GM18508 (cell line): ENCODE measurements at regions not wholly inside any gene's neighbourhood (a gene's known extent, or its start where the extent isn't known, plus 50 kb on each side); places are given as distances from the start of the nearest gene placed in this dataset.
"Not testable (repeated sequence)": the region's sequence is repeated elsewhere in the genome, so short reads cannot be mapped to it uniquely, and the experiment has no call there.

Experiments
- ATAC-seq: cut with Tn5 transposase; IDR thresholded peaks from one replicate; pipeline ENCODE4 v1.9.1; 2021; ENCODE audit warnings: moderate number of reproducible peaks; ENCODE audit not compliant: insufficient read depth, unreplicated experiment

DNA sequence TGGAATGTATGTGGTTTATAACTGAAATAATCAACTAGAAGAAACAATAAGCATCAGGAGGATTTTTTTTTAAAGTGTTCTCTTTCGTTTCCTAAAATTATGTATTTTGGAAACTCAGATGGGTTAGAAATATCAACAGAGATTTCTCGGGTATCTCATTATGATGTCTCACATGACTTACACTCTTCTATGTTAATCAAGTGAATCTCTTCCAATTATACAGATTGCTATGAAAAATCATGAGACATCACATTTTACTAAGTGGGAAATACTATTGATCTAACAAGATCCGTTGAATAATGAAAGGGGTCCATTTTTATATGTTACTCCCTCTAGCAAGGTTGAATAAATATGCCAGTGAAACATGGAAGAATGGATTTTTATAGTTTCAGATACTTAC lies 54.7 kb upstream of the NRIP1 start:
- no peak for ATAC-seq

DNA sequence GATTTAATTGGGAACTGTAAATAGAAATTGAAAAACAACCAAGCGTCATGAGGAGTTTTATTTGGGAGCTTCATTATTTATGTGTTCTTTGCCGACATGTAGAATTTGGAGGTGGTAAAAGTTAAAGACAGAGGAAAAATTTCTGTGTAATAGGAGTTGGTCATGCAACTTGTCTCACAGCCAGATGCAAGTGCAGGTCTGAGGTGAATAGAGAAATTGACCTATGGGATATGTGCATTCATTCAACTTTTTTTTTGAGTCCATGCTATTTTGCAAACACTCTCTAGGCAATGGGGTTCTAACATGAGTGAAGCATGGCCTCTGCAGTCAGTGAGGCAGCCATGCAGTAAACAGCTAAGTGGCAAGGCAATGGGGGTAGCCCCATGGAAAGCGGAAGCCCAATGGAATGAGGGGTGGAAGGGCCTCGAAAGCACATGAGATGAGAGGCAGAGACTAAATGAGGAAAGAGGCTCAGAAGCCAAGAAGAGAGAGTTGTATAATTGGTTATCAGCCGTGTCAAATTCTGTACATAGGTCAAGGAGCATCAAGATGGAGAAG lies 56.4 kb upstream of the NRIP1 start:
- no peak for ATAC-seq

DNA sequence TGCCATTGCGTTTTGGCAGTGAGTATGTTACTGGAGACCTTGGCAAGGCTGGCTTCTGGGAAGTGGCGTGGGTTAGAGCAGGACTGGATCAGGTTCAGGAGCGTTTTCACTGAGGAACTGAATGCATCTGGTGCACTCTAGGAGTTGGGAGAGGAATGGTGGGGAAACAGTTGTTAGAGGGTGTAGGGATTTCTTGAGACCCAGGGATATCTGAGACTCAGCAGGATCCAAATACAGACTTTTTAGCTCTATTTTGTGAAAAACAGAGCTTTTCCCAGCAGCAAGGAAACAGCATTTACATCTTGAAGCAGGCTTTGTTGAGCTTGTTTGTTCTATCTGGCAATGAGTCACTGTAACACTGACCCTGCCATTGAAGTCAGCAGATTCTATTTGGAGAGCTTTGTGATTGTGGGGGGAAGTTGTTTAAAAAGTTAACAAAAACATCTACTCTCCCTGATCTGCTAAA lies 56.9 kb upstream of the NRIP1 start:
- no peak for ATAC-seq

DNA sequence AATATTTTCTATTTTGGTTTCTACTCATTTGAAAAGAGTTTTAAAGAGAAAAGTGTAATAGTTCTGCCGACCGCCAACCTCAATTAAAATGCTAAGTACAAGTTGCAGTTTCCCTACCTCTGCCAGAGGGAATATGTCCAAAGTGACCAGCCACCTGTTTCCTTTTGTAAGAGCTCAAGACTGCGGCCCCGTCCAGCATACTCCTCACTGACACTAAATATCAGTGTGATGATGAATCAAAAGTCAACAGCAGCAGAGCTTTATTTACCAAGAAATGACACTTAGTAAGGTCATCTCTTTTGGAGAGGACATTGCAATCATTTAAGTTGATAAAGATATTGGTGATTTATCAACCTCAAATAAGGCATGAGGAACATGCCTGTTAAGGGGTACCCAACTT lies 57.4 kb upstream of the NRIP1 start:
- ATAC-seq = no peak

DNA sequence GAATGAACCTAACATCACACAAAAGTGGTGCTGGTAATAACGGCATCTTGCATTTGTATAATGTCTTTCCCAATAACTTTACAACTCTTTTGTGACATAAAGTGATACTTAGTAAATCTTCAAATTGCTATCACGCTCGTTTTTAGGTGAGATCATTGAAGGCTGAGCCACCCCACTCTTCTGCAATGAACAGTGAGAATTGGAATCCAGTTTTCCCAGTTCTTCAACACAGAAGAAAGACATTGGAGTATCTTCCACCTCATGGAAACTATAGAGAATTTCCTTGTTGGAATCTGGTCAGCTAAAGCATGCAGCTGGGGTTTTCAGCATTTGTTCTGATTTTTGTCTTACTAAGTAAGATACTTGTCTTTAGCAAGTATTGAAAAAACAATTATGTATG lies 59.9 kb upstream of the NRIP1 start:
- no peak for ATAC-seq

DNA sequence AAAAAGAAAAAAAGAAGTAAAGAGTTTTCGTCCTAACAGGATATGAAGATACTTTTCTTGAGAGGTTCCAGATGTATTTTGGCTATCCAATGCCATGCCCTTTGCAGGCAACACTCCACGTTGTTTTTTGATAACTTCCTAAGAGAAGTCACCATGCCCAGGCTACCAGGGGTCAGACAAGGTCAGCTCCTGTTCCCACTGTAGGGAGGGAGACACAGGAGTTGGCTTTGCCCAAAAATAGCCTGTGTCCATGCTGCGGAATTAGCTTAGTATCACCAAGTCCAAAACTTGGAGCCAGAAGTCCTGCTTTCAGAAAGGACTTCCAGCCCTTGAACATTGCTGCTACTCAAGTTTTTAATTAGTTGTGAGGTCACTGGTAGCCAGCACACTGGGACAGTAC lies 62.1 kb upstream of the NRIP1 start:
- ATAC-seq = no peak

DNA sequence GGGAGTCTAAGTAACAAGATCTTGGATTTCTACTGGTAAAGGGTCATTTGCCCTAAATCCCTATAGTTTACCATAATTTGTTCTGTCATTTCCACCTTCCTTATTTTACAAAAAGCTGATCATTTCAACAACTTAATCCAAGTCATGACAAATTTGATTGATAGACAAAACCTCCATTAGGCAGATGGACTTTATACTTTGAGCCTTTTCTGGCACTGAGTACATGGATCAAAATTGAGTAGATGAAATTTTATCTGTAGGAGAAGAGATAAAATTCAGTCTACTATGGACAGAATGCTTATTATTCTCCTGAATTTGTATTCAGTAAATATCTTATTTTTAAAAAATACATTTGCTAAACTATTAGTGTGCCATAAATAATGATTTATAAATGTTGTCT lies 62.6 kb upstream of the NRIP1 start:
- no peak for ATAC-seq

DNA sequence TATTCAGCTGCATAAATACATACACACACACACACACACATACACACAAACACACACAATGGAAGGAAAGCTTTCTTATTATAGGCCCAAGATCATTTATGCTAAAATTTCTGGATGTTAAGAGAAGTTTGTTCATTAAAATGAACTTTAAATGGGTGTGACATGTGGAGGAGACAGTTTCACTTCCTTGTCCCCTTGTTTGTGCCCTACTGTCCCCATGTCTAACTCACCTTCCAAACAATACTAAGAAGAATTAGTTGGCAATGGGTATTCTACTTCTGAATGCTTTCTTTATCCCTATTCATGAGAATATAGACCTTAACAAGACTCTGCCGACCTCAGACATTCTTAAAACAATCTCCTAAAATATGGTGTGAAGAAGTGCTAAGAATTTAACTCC lies 63.5 kb upstream of the NRIP1 start:
- ATAC-seq = no peak

DNA sequence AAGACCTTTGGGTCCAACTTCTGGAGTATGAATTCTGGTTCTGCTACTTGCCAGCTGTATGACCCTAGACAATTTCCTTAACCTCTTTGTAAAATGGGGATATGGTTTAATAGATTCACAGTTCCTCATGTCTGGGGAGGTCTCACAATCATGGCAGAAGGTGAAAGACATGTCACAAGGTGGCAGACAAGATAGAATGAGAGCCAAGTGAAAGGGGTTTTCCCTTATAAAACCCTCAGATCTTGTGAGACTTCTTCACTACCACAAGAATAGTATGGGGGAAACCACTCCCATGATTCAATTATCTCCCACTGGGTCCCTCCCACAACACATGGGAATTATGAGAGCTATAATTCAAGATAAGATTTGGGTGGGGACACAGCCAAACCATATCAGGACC lies 63.9 kb upstream of the NRIP1 start:
- not testable (repeated sequence) for ATAC-seq

DNA sequence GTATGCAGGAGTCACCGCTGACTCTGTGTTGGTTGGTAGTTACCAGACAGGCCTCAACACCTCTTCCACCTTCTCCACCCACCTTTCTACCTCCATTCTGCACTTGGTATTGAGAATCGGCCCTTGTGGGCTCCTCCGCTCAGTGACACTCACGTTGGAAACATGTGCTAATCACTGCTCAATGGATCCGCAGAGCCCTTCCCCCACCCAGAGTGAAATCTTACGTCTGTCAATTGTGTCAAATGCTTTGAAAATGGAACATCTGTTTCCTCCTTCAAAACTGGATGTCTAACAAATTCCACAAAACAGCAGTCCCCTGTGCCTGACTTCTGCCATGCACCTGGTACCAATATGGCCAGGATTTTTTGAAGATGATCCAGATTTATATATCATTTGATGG lies 65.5 kb upstream of the NRIP1 start:
- no peak for ATAC-seq

DNA sequence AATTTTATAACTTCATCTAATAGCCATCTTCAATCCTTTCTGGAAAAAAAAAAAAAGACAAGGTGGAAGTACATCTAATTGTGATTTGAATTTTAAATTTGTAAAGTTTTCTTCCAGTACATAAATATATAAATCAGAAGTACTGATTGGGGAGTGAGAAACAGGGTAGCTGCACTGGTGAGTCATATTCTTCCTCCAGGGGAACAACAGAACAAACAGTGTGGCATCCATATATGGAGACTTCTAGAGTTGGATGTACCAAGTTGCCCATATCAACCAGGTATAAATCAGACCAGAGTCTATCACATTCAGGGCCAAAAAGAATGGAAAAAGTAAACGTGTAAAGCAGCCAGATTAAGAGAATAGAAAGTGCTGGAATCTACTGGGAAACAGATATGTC lies 66.0 kb upstream of the NRIP1 start:
- no peak for ATAC-seq

DNA sequence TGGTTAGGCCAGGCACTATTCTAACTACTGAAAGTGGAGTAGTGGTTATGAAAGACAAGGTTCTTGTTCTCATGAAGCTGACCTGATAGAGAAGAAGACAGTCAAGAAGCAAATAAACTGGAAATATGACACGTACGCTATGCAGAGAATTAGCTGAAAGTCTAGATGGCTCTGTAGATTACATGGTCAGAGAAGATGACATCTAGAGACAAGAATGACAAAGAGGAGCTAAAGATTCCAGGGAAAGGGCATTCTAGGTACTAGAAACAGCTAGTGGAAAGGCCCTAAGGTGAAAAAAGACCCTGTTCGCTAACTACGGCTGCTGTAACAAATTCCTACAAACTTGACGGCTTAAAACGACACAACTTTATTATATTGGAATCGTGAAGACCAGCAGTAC lies 68.0 kb upstream of the NRIP1 start:
- no peak for ATAC-seq

DNA sequence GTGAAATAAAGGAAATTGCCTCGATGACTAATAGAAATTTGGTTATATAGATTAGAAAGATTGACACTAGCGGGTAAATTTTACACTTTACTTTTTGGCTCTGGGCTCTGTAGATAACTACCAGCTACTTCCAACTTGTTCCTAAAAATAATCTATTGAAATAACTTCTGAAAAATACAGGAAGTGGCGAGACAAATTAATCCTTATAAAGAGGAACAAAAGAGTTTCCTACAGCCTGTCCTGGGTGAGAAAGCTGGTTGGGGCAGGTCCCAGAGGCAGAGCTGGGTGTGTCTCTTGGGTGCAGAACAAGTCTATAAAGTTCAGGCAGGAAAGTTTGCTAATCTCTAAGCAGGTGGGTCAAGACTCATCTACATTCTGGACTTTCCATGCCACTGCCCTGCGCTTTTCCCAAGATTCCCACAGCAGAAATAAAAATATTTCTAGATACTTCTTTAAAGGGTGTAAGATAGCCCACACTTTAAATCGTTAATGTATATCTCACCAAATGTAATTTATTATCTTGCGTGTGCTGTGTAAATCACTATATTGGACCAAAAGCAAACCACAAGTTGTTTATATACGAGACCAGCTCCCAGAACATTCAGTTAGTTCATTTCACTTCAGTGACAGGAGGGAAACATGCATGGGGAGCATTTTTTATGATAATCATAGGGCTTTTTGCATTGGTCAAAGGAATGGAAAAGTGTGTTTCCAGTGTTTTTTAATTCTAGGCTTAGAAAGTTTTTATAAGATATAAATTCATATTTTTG lies 70.1 kb upstream of the NRIP1 start:
- ATAC-seq = no peak

DNA sequence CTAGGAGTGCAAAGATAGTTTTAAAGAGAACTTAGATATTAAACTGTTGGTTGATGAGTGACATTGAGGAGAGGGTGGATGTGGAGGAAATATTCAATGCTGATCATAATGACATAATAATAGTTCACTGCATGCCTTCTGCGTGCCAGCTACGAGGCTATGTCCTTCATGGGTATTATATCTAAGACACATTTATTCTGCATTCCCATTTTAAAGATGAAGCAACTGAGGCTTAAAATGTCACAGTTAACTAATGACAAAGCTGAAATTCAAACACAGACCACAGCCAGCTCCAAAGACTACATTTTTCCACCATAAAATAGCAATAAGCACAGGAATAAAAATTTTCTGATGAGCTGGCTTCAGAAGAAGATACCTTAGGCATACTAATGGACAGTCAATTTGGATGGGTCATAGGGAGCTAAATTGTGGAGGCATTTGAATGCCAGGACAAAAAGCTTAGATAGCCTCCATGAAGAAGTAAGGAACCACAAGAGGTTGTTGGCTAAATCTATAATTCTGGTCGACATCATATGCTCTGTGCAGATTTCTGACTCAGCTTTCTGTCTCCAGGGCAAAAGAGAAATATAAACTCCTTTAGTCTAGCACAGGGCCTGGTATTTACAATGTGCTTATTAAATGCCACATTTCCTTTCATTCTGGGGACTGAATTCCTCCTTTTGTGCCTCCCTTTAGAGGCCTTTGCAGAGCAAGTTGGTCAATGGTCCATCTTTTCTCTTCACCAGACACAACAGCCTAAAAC lies 71.2 kb upstream of the NRIP1 start:
- ATAC-seq = no peak

DNA sequence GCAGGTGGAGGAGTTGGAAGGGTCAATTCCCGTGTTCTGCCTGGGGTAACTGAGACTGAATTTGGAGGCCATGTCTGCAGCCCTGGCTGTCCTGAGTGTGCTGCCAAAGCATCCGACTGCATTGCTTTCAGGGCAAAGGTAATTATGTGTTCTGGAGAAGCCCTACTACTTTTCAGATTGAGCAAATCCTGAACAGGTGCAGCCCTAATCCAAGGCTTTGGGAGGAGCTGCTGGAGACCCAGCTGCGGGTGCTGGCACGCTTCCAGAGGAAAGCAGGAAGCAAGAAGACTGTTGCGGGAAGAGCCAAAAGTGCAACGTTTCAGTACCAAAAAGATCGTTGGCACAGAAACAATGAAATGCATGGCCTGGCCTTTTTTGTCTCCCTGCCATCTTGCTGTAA lies 73.7 kb upstream of the NRIP1 start:
- no peak for ATAC-seq

DNA sequence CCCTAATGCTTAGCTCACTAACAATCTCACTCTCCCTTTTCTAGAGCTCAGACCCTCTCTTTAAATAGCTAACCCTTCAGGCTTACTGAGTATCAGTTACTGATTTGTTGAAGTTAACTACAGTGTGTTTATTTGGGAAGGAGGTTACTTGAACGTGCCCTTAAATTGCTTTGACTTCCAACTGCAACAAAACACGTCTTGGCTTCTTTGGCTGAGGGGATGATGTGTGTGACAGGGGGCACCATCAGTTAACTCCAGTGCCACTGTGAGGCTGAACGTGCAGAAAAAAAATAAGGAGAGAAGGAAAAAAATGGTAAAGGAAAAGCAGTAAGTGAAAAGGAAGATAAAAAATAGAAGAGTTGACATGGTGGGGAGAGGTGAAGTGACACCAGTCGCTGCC lies 75.1 kb upstream of the NRIP1 start:
- ATAC-seq = no peak

DNA sequence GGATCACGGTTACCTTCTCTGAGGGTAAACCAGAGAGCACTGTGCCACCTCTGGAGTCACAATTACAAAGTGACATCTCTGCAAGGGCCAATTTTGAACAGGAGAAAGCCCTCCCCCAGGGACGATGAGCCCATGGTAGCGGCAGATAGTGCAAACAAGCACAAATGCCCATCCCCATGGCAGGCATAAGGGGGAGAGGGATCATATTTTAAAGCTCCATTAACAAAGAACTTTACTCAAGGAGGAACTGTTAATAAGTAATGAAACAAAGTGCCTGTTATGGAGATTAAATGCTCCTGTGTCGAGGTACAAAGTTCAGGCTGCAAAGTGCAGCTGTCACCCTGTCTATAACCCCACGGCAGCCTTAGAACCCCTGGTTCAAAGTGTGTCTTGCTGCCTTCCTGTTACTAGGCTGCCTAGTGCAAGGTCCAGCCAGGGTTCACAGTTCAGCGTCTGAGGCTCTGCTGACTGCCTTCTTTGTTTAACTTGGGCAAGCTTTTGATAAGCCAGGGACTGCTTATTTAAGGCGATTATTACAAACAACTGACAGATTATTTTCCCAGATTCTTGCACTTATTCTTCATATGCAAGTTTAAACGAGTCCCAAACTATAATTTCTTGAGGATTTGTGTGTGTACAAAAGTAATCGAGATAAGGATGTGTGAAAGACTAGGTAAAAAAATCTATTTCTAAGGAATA lies 75.7 kb upstream of the NRIP1 start:
- ATAC-seq = no peak

DNA sequence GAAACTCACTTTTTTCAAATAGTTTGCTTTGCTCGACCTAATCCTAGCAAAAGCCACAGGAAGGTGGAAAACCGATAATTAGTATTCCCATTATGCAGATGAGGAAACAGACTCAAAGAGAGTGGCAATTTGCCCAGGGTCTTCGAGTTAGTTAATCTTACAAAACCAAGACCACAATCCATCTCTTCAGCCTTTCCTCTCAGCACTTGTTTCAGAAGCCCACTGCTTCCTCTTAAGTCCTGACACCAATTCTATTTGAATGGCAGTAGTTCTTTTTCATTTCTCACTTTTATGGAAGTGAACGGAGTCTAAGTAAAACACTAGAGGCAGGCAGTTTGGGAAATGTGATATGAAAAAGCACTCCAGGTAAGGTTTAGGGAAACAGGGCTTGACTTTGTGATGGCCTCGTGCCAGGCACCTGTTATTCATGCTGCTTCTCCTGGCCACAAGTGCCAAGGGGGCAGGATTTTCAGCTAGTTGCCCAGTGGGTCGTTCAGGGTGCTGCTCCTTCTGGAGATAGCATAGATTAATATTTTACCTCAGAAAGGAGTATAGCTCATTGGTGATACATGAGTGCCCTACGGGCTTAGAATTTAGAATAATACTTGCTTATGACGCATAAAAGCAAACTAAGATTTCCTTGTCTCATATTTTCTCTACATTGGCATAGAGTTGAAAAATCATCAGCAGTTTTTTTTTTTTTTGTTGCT lies 76.6 kb upstream of the NRIP1 start:
- no peak for ATAC-seq

DNA sequence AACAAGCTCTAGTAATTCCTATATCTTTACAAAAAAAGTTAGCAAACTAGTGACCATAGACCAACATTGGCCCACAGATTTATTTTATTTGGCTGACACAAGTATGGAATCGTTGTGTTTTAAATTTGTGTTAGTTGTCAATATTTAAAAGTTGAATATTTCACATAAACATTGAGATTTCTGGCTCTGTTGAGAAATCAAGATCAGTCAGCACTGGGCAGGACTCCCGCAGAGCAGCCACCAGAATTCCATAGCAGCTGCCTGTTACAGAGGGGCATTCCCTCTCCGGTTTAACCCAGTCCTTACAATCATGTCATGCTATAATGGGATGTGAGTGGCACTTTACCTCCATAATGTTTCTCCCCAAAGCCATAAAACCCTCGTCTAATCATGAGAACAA lies 79.2 kb upstream of the NRIP1 start:
- ATAC-seq = no peak

DNA sequence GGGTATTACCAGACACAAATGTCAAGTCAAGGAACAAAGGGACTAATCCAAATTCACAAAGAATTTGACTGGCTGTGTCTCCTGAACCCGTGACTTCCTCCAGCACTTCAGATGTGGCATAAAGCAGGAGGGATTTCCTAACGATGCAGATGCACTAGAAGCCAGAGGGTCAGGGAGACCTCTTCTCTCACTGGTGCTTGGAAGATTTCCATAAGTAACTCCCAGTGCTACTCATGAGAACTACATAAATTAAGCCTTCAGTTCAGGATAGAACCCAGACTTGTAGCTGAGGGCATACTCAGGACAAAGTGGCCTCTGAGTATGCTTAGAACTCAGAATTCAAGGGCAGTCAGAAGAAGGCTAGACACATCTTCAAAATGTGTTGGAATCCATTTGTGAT lies 83.6 kb upstream of the NRIP1 start:
- no peak for ATAC-seq
